Suprapubic skin (tissue), 4 donors: ENCODE measurements at regions not wholly inside any gene's neighbourhood (a gene's known extent, or its start where the extent isn't known, plus 50 kb on each side); places are given as distances from the start of the nearest gene placed in this dataset.

Experiments used
- DNase-seq, 2 donors: peaks; one replicate each; pipeline ENCODE4 v3.0.0-alpha.2; 2019; ENCODE audit warnings: low spot score in 2 of 2
- H3K27ac ChIP-seq: fragments of 200-600 bp; sonication (generic); one replicate; pipeline ENCODE4 v1.5.1; 2019
- H3K27me3 ChIP-seq: fragments of 200-600 bp; sonication (generic); one replicate; pipeline ENCODE4 v1.5.1; 2019
- H3K36me3 ChIP-seq: fragments of 200-600 bp; sonication (generic); one replicate; pipeline ENCODE4 v1.5.1; 2019
- H3K4me1 ChIP-seq: fragments of 200-600 bp; sonication (generic); one replicate; pipeline ENCODE4 v1.5.1; 2019
- H3K4me3 ChIP-seq: fragments of 200-600 bp; sonication (generic); one replicate; pipeline ENCODE4 v1.5.1; 2019; ENCODE audit warnings: mild to moderate bottlenecking
- H3K9me3 ChIP-seq: fragments of 200-600 bp; sonication (generic); one replicate; pipeline ENCODE4 v1.5.1; 2019
- EP300 ChIP-seq: sonication (generic); formaldehyde crosslinking; IDR thresholded peaks from one replicate; pipeline ENCODE4 v1.6.1; 2017; ENCODE audit warnings: antibody characterized with exemption
- POLR2A ChIP-seq, 2 donors: fragments of 450-650 bp; IDR thresholded peaks; one replicate each; pipeline ENCODE4 v1.6.1; 2017; ENCODE audit warnings: antibody characterized with exemption in 2 of 2, mild to moderate bottlenecking in 2 of 2, moderate library complexity in 2 of 2
- POLR2AphosphoS5 ChIP-seq, 3 donors: sonication (generic); formaldehyde crosslinking; IDR thresholded peaks; one replicate each; pipeline ENCODE4 v1.6.1; 2017; ENCODE audit warnings: antibody characterized with exemption in 3 of 3
- WGBS: methylation state at CpG from one replicate; pipeline ENCODE4 v1.1.5; 2018; 5-methylcytosine and 5-hydroxymethylcytosine counted together
- TF ChIP-seq, protein P1 (sequence below), 2 donors: fragments of 200-600 bp in 1 of 2; fragments of 450-650 bp in 1 of 2; sonication (generic) in 1 of 2; IDR thresholded peaks; one replicate each; pipeline ENCODE4 v1.5.1; 2016 to 2019; ENCODE audit warnings: antibody characterized with exemption in 2 of 2, mild to moderate bottlenecking in 1 of 2, moderate library complexity in 1 of 2

DNA sequence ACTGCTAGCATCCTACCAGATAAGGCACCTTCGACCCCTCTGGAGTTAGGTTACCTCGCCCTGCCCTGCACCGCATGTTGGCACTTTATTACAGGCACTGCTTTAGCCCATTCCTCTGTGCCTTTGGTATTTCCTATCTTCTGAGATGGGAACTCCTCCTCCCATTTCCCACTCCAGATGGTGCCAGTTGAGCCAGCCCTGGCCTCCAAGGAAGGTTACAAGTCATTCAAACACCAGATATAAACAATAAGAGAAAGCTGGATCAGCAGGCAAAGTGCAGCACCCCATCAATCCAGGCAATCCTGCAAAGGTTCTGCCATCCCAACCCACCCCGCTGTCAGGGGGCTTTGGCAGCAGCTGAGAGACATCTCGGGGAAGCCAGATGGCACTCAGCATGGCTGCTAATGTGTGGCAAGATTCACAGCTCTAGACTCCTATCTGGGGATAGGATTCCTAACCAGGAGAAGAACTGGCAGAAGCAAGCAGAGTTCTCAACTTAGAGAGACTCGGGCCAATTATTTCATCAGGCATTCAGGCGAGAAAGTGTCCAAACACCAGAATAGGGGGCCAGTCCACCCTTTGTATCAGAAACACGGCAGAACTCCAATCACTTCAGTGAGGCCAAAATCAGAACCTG, 113.0 kb downstream of the COPRS start:
- WGBS: 73% methylated on average over 8 of the region's 8 CpGs
- no peak overlapping the region for H3K27ac ChIP-seq
- TF ChIP-seq EP300 (no peak), POLR2A (IDR thresholded peaks at IDR 0.05) (no peak), POLR2AphosphoS5 (IDR thresholded peaks at IDR 0.05) (no peak)
- TF ChIP-seq, protein P1, sequence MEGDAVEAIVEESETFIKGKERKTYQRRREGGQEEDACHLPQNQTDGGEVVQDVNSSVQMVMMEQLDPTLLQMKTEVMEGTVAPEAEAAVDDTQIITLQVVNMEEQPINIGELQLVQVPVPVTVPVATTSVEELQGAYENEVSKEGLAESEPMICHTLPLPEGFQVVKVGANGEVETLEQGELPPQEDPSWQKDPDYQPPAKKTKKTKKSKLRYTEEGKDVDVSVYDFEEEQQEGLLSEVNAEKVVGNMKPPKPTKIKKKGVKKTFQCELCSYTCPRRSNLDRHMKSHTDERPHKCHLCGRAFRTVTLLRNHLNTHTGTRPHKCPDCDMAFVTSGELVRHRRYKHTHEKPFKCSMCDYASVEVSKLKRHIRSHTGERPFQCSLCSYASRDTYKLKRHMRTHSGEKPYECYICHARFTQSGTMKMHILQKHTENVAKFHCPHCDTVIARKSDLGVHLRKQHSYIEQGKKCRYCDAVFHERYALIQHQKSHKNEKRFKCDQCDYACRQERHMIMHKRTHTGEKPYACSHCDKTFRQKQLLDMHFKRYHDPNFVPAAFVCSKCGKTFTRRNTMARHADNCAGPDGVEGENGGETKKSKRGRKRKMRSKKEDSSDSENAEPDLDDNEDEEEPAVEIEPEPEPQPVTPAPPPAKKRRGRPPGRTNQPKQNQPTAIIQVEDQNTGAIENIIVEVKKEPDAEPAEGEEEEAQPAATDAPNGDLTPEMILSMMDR (IDR thresholded peaks at IDR 0.05): no peak

DNA sequence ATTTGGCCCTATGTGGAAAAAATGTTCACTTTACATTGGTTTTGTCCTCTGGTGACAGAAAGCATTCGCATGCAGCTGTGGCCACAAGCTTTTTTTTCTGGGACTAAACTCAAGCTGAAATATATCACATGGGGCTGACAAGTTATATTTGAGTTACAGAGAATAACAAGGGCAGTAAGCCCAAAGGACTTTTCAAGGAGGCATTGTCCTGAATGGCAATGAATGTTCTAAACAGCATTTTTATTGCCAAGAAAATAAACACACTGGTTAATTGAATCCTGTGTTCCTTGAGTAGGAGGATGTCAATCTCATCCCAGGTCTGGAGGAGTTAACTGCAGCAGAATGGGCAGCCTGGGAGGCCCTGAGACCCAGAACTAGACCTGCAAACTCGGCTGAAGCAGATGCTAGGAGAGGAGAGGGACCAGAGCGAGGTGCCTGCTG, 114.5 kb downstream of the COPRS start:
- Histone ChIP-seq H3K9me3 (no peaks in the 10 kb centered on the region), H3K36me3 (no peaks in the 10 kb centered on the region), H3K4me1 (peaks cover 18% of the 10 kb centered on the region), H3K27ac (no peak overlapping the region), H3K27me3 (no peaks in the 10 kb centered on the region), H3K4me3 (no peak overlapping the region)
- DNase-seq: no peak
- TF ChIP-seq EP300 (no peak), POLR2A (IDR thresholded peaks at IDR 0.05) (no peak), POLR2AphosphoS5 (IDR thresholded peaks at IDR 0.05) (no peak)
- TF ChIP-seq, protein P1 (IDR thresholded peaks at IDR 0.05): no peak
- 37% methylated on average over 2 of the region's 3 CpGs for WGBS

More for the DNA sequence above, 113.0 kb downstream of the COPRS start:
- Histone ChIP-seq H3K27me3 (no peaks in the 10 kb centered on the region), H3K4me3 (no peak overlapping the region), H3K36me3 (no peaks in the 10 kb centered on the region), H3K4me1 (peaks cover 17% of the 10 kb centered on the region), H3K9me3 (no peaks in the 10 kb centered on the region)
- DNase-seq: no peak

DNA sequence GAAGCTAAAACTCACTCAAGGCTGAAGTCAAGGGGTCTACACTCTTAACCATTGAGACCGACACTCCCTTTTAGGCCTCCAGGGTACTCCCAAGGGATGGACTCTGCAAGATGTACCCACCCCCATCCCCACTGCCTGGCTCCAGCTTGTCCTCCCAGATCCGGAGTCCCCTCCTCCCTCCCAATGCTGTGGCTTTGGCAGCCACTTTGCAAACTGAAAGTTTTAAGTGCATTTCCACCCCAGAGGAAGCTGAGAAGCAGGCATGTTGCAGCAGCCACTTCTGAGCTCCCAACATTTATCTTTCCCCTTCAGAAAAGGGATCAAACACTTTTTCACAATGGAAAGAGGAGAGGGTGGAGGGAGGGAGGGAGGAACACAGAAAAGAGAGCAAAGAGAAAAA, 115.2 kb downstream of the COPRS start:
- 36% methylated on average over 2 of the region's 2 CpGs for WGBS
- no peak overlapping the region for H3K4me3 ChIP-seq
- H3K9me3 ChIP-seq: no peaks in the 10 kb centered on the region
- no peak for DNase-seq
- no peak overlapping the region for H3K27ac ChIP-seq
- TF ChIP-seq POLR2AphosphoS5 (IDR thresholded peaks at IDR 0.05): no peak
- no peak for TF ChIP-seq POLR2A (IDR thresholded peaks at IDR 0.05)
- TF ChIP-seq, protein P1 (IDR thresholded peaks at IDR 0.05): no peak
- TF ChIP-seq EP300: no peak
- H3K27me3 ChIP-seq: no peaks in the 10 kb centered on the region
- H3K4me1 ChIP-seq: peaks cover 17% of the 10 kb centered on the region
- no peaks in the 10 kb centered on the region for H3K36me3 ChIP-seq

DNA sequence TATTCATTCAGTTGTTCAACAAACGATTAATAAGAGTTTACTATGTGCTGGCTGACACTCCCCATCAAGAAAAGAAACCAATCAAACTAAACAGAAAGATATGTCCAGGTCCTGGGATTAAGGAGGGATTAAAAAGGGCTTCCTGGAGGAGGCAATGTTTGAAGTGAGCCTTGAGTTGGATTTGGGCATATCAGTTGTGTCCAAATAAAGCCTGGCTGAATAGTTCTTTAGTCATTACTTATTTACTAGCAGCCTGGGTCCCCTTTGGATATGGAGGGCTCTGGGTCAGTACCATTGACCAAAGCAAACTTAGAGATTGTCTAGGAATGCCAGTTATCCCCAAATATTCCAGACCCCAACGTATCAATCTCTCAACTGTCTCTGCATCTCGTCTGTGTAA, 117.7 kb downstream of the COPRS start:
- no peaks in the 10 kb centered on the region for H3K9me3 ChIP-seq
- H3K4me1 ChIP-seq: peaks cover 17% of the 10 kb centered on the region
- WGBS: 90% methylated on average over 3 of the region's 3 CpGs
- no peak overlapping the region for H3K4me3 ChIP-seq
- TF ChIP-seq EP300 (no peak), POLR2A (IDR thresholded peaks at IDR 0.05) (no peak), POLR2AphosphoS5 (IDR thresholded peaks at IDR 0.05) (no peak)
- TF ChIP-seq, protein P1 (IDR thresholded peaks at IDR 0.05): no peak
- DNase-seq: no peak
- no peak overlapping the region for H3K27ac ChIP-seq
- no peaks in the 10 kb centered on the region for H3K36me3 ChIP-seq
- no peaks in the 10 kb centered on the region for H3K27me3 ChIP-seq

DNA sequence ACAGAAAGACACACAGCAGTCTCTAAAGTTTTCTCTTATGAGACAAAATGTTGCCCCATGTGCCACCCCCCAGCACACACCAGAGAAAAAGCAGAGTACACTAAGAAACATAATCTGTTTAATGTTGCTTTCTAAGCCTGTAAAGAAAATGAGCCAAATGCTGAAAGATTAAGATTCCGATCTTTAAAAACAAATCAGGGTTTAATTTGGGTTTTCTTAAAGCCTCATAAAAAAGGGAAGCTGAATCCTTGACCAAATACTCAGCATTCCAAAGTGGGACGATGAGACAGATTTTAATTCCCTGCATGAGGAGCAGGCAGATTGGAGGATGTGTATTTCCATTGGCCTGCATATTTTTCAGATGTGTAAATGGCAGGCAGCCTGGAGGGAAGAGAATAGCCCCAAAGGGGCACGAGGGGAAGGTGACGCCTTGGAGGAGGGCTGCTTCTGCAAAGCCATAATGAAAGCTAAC, 118.4 kb downstream of the COPRS start:
- Histone ChIP-seq H3K36me3 (no peaks in the 10 kb centered on the region), H3K9me3 (no peaks in the 10 kb centered on the region), H3K4me3 (no peak overlapping the region), H3K4me1 (peaks cover 17% of the 10 kb centered on the region), H3K27ac (no peak overlapping the region), H3K27me3 (no peaks in the 10 kb centered on the region)
- WGBS: 55% methylated on average over 4 of the region's 4 CpGs
- no peak for DNase-seq
- TF ChIP-seq POLR2A (IDR thresholded peaks at IDR 0.05) (no peak), POLR2AphosphoS5 (IDR thresholded peaks at IDR 0.05) (no peak), EP300 (no peak)
- TF ChIP-seq, protein P1 (IDR thresholded peaks at IDR 0.05): no peak
